ENCODE measurements at regions not wholly inside any gene's neighbourhood (a gene's known extent, or its start where the extent isn't known, plus 50 kb on each side); places are given as distances from the start of the nearest gene placed in this dataset.

- Histone ChIP-seq H3K4me3 (ENCODE audit: low read length) (no peak overlapping the region), H3K27me3 (ENCODE audit: control insufficient read depth, insufficient read depth, low read length) (no peaks in the 10 kb centered on the region), H3K36me3 (ENCODE audit: control insufficient read depth, insufficient read depth, low read length) (no peaks in the 10 kb centered on the region), H3K9ac (ENCODE audit: low read length) (no peak overlapping the region), H3K27ac (ENCODE audit: low read depth, low read length) (no peak overlapping the region), H3K4me1 (ENCODE audit: control insufficient read depth, insufficient read depth, low read length) (no peaks in the 10 kb centered on the region)
Measured at GRCh38 chr13:44198826-44199225, 174.8 kb upstream of the SERP2 start.

- Histone ChIP-seq H3K27ac (ENCODE audit: low read depth, low read length) (no peak overlapping the region), H3K4me3 (ENCODE audit: low read length) (no peak overlapping the region), H3K9ac (ENCODE audit: low read length) (no peak overlapping the region), H3K4me1 (ENCODE audit: control insufficient read depth, insufficient read depth, low read length) (no peaks in the 10 kb centered on the region), H3K27me3 (ENCODE audit: control insufficient read depth, insufficient read depth, low read length) (no peaks in the 10 kb centered on the region), H3K36me3 (ENCODE audit: control insufficient read depth, insufficient read depth, low read length) (no peaks in the 10 kb centered on the region)
Measured at GRCh38 chr13:44199627-44200207, 173.9 kb upstream of the SERP2 start.

GRCh38 chr13:44206434-44206833 lies 167.2 kb upstream of the SERP2 start:
- H3K27me3 ChIP-seq (ENCODE audit: control insufficient read depth, insufficient read depth, low read length) = no peaks in the 10 kb centered on the region
- no peak overlapping the region for H3K9ac ChIP-seq (ENCODE audit: low read length)
- H3K27ac ChIP-seq (ENCODE audit: low read depth, low read length) = no peak overlapping the region
- H3K36me3 ChIP-seq (ENCODE audit: control insufficient read depth, insufficient read depth, low read length) = no peaks in the 10 kb centered on the region
- H3K4me3 ChIP-seq (ENCODE audit: low read length) = no peak overlapping the region
- peaks cover 4% of the 10 kb centered on the region for H3K4me1 ChIP-seq (ENCODE audit: control insufficient read depth, insufficient read depth, low read length)

- H3K4me1 ChIP-seq (ENCODE audit: control insufficient read depth, insufficient read depth, low read length) = peaks cover 5% of the 10 kb centered on the region
- H3K4me3 ChIP-seq (ENCODE audit: low read length) = no peak overlapping the region
- H3K27me3 ChIP-seq (ENCODE audit: control insufficient read depth, insufficient read depth, low read length) = no peaks in the 10 kb centered on the region
- no peaks in the 10 kb centered on the region for H3K36me3 ChIP-seq (ENCODE audit: control insufficient read depth, insufficient read depth, low read length)
- H3K27ac ChIP-seq (ENCODE audit: low read depth, low read length) = no peak overlapping the region
- H3K9ac ChIP-seq (ENCODE audit: low read length) = no peak overlapping the region
Measured at GRCh38 chr13:44207476-44207875, 166.1 kb upstream of the SERP2 start.

GRCh38 chr13:44210525-44210924 lies 163.1 kb upstream of the SERP2 start:
- no peak overlapping the region for H3K9ac ChIP-seq (ENCODE audit: low read length)
- no peak overlapping the region for H3K27ac ChIP-seq (ENCODE audit: low read depth, low read length)
- H3K4me1 ChIP-seq (ENCODE audit: control insufficient read depth, insufficient read depth, low read length) = peaks cover 5% of the 10 kb centered on the region
- no peaks in the 10 kb centered on the region for H3K27me3 ChIP-seq (ENCODE audit: control insufficient read depth, insufficient read depth, low read length)
- H3K4me3 ChIP-seq (ENCODE audit: low read length) = no peak overlapping the region
- no peaks in the 10 kb centered on the region for H3K36me3 ChIP-seq (ENCODE audit: control insufficient read depth, insufficient read depth, low read length)

GRCh38 chr13:44211286-44211685 lies 162.3 kb upstream of the SERP2 start:
- Histone ChIP-seq H3K27ac (ENCODE audit: low read depth, low read length) (peak overlapping the region; percentile 44), H3K27me3 (ENCODE audit: control insufficient read depth, insufficient read depth, low read length) (no peaks in the 10 kb centered on the region), H3K36me3 (ENCODE audit: control insufficient read depth, insufficient read depth, low read length) (no peaks in the 10 kb centered on the region), H3K4me3 (ENCODE audit: low read length) (no peak overlapping the region), H3K9ac (ENCODE audit: low read length) (no peak overlapping the region), H3K4me1 (ENCODE audit: control insufficient read depth, insufficient read depth, low read length) (peaks cover 5% of the 10 kb centered on the region)

GRCh38 chr13:44211704-44212346 lies 161.8 kb upstream of the SERP2 start:
- peaks cover 5% of the 10 kb centered on the region for H3K4me1 ChIP-seq (ENCODE audit: control insufficient read depth, insufficient read depth, low read length)
- H3K36me3 ChIP-seq (ENCODE audit: control insufficient read depth, insufficient read depth, low read length) = no peaks in the 10 kb centered on the region
- no peak overlapping the region for H3K4me3 ChIP-seq (ENCODE audit: low read length)
- H3K9ac ChIP-seq (ENCODE audit: low read length) = no peak overlapping the region
- peak overlapping the region; percentile 44 for H3K27ac ChIP-seq (ENCODE audit: low read depth, low read length)
- H3K27me3 ChIP-seq (ENCODE audit: control insufficient read depth, insufficient read depth, low read length) = no peaks in the 10 kb centered on the region

GRCh38 chr13:44212633-44213396 lies 160.8 kb upstream of the SERP2 start:
- peaks cover 5% of the 10 kb centered on the region for H3K4me1 ChIP-seq (ENCODE audit: control insufficient read depth, insufficient read depth, low read length)
- no peak overlapping the region for H3K4me3 ChIP-seq (ENCODE audit: low read length)
- no peaks in the 10 kb centered on the region for H3K27me3 ChIP-seq (ENCODE audit: control insufficient read depth, insufficient read depth, low read length)
- H3K36me3 ChIP-seq (ENCODE audit: control insufficient read depth, insufficient read depth, low read length) = no peaks in the 10 kb centered on the region
- H3K9ac ChIP-seq (ENCODE audit: low read length) = no peak overlapping the region
- H3K27ac ChIP-seq (ENCODE audit: low read depth, low read length) = no peak overlapping the region

GRCh38 chr13:44218501-44219240 lies 155.0 kb upstream of the SERP2 start:
- Histone ChIP-seq H3K4me3 (ENCODE audit: low read length) (no peak overlapping the region), H3K27ac (ENCODE audit: low read depth, low read length) (no peak overlapping the region), H3K9ac (ENCODE audit: low read length) (no peak overlapping the region), H3K4me1 (ENCODE audit: control insufficient read depth, insufficient read depth, low read length) (peaks cover 36% of the 10 kb centered on the region), H3K36me3 (ENCODE audit: control insufficient read depth, insufficient read depth, low read length) (no peaks in the 10 kb centered on the region), H3K27me3 (ENCODE audit: control insufficient read depth, insufficient read depth, low read length) (no peaks in the 10 kb centered on the region)

- no peak overlapping the region for H3K4me3 ChIP-seq (ENCODE audit: low read length)
- peak overlapping the region; percentile 19 for H3K27ac ChIP-seq (ENCODE audit: low read depth, low read length)
- peaks cover 43% of the 10 kb centered on the region for H3K4me1 ChIP-seq (ENCODE audit: control insufficient read depth, insufficient read depth, low read length)
- H3K36me3 ChIP-seq (ENCODE audit: control insufficient read depth, insufficient read depth, low read length) = no peaks in the 10 kb centered on the region
- no peaks in the 10 kb centered on the region for H3K27me3 ChIP-seq (ENCODE audit: control insufficient read depth, insufficient read depth, low read length)
- H3K9ac ChIP-seq (ENCODE audit: low read length) = no peak overlapping the region
Measured at GRCh38 chr13:44219577-44220548, 153.8 kb upstream of the SERP2 start.

GRCh38 chr13:44220948-44221347 lies 152.7 kb upstream of the SERP2 start:
- Histone ChIP-seq H3K27ac (ENCODE audit: low read depth, low read length) (peak overlapping the region; percentile 44), H3K27me3 (ENCODE audit: control insufficient read depth, insufficient read depth, low read length) (no peaks in the 10 kb centered on the region), H3K9ac (ENCODE audit: low read length) (no peak overlapping the region), H3K36me3 (ENCODE audit: control insufficient read depth, insufficient read depth, low read length) (no peaks in the 10 kb centered on the region), H3K4me1 (ENCODE audit: control insufficient read depth, insufficient read depth, low read length) (peaks cover 43% of the 10 kb centered on the region), H3K4me3 (ENCODE audit: low read length) (no peak overlapping the region)

Data from rectal smooth muscle tissue (tissue), 1 donor.